SK-N-SH (cell line): ENCODE measurements at regions not wholly inside any gene's neighbourhood (a gene's known extent, or its start where the extent isn't known, plus 50 kb on each side); places are given as distances from the start of the nearest gene placed in this dataset.

Experiments
- CTCF ChIA-PET: fragments of 300-600, 350-600 bp; formaldehyde crosslinking; extraction: SDS; loops from one replicate; lab custom pipeline; 2021; lab: Yijun Ruan, JAX
- POLR2A ChIA-PET: fragments of 350-600 bp; sonication (Branson Sonifier 250); formaldehyde crosslinking; extraction: SDS; loops from one replicate; lab custom pipeline; 2020; ENCODE audit warnings: antibody characterized with exemption, inconsistent platforms; lab: Yijun Ruan, JAX
- DNase-seq: peaks from one replicate; pipeline ENCODE4 v3.0.0; 2012
- H2AFZ ChIP-seq: fragments of 200-600 bp; sonication (generic); 2 replicates; pipeline ENCODE4 v1.8.1; 2016; ENCODE audit warnings: antibody characterized with exemption, mild to moderate bottlenecking, low read depth
- H3F3A ChIP-seq: fragments of 200-600 bp; sonication (generic); replicated peaks from 2 replicates; pipeline ENCODE3; 2016; ENCODE audit warnings: antibody characterized with exemption, mild to moderate bottlenecking; ENCODE audit not compliant: insufficient read depth
- H3K27ac ChIP-seq, 2 experiments: fragments of 200-500 bp in 1 of 2; fragments of 200-600 bp in 1 of 2; sonication (Bioruptor generic) in 1 of 2; sonication (generic), shearing (Covaris generic) in 1 of 2; 2 replicates each; pipeline versions ENCODE4 v1.5.1 to v1.6.1; 2014 to 2016; ENCODE audit warnings: low read depth in 2 of 2, inconsistent platforms in 1 of 2, low read length in 1 of 2, mild to moderate bottlenecking in 1 of 2, mixed read lengths in 1 of 2
- H3K27me3 ChIP-seq: fragments of 200-600 bp; sonication (generic), shearing (Covaris generic); 2 replicates; pipeline ENCODE4 v1.6.1; 2016; ENCODE audit warnings: mixed run types; ENCODE audit not compliant: insufficient read depth
- H3K36me3 ChIP-seq, 2 experiments: fragments of 200-500 bp in 1 of 2; fragments of 200-600 bp in 1 of 2; sonication (Bioruptor generic) in 1 of 2; sonication (generic) in 1 of 2; replicated peaks in 1 of 2; 2 replicates each; pipeline versions ENCODE3 to v1.5.1; 2014 to 2016; ENCODE audit warnings: low read length in 1 of 2, mild to moderate bottlenecking in 1 of 2; ENCODE audit not compliant: insufficient read depth in 2 of 2, control insufficient read depth in 1 of 2
- H3K4me1 ChIP-seq, 2 experiments: fragments of 200-500 bp in 1 of 2; fragments of 200-600 bp in 1 of 2; sonication (Bioruptor generic) in 1 of 2; sonication (generic), shearing (Covaris generic) in 1 of 2; 2 replicates each; pipeline versions ENCODE4 v1.5.1 to v1.6.1; 2014 to 2016; ENCODE audit warnings: low read depth in 1 of 2, low read length in 1 of 2, mixed run types in 1 of 2; ENCODE audit not compliant: insufficient read depth in 2 of 2, control insufficient read depth in 1 of 2
- H3K4me2 ChIP-seq: fragments of 200-600 bp; sonication (generic), shearing (Covaris generic); 2 replicates; pipeline ENCODE4 v1.6.1; 2017; ENCODE audit warnings: mixed run types
- H3K4me3 ChIP-seq, 2 experiments: fragments of 200-500 bp in 1 of 2; fragments of 200-600 bp in 1 of 2; sonication (Bioruptor generic) in 1 of 2; sonication (generic), shearing (Covaris generic) in 1 of 2; 2 replicates each; pipeline versions ENCODE4 v1.5.1 to v1.8.1; 2014 to 2016; ENCODE audit warnings: low read depth in 2 of 2, inconsistent platforms in 1 of 2, low read length in 1 of 2, mild to moderate bottlenecking in 1 of 2, mixed read lengths in 1 of 2, moderate library complexity in 1 of 2
- H3K79me2 ChIP-seq: fragments of 200-600 bp; sonication (generic); 2 replicates; pipeline ENCODE4 v1.8.1; 2017; ENCODE audit warnings: mild to moderate bottlenecking; ENCODE audit not compliant: insufficient read depth
- H3K9ac ChIP-seq: fragments of 200-600 bp; sonication (generic); 2 replicates; pipeline ENCODE4 v1.6.1; 2017; ENCODE audit warnings: mixed run types
- H3K9me2 ChIP-seq: fragments of 200-600 bp; sonication (generic); 2 replicates; pipeline ENCODE4 v1.6.1; 2017; ENCODE audit warnings: mixed run types
- H3K9me3 ChIP-seq: fragments of 200-600 bp; sonication (generic); 2 replicates; pipeline ENCODE4 v1.6.1; 2017; ENCODE audit warnings: mixed run types, mild to moderate bottlenecking, moderate library complexity
- H4K20me1 ChIP-seq: fragments of 200-600 bp; sonication (generic); 2 replicates; pipeline ENCODE4 v1.6.1; 2017; ENCODE audit warnings: mild to moderate bottlenecking, mixed run types; ENCODE audit not compliant: insufficient read depth
- CTCF ChIP-seq: fragments of 200-600 bp; sonication (generic); IDR thresholded peaks from 2 replicates; pipeline ENCODE4 v1.6.1; 2017; ENCODE audit warnings: antibody characterized with exemption, mild to moderate bottlenecking, moderate library complexity
- EP300 ChIP-seq, 2 experiments: IDR thresholded peaks; 2 replicates each; pipeline versions ENCODE4 v1.4.0 to v1.6.1; 2012; ENCODE audit warnings: borderline replicate concordance in 1 of 2, low read depth in 1 of 2, low read length in 1 of 2
- EZH2phosphoT487 ChIP-seq: fragments of 200-600 bp; sonication (generic); IDR thresholded peaks from 2 replicates; pipeline ENCODE4 v1.6.1; 2017; ENCODE audit warnings: low read depth, mixed run types, mild to moderate bottlenecking, antibody characterized with exemption, moderate library complexity, borderline replicate concordance
- FOSL2 ChIP-seq: IDR thresholded peaks from 2 replicates; pipeline ENCODE4 v1.4.0; 2012; ENCODE audit warnings: low read depth, mild to moderate bottlenecking, moderate library complexity, borderline replicate concordance
- FOXJ3 ChIP-seq: sonication (generic); formaldehyde crosslinking; IDR thresholded peaks from 2 replicates; pipeline ENCODE4 v1.5.1; 2020; ENCODE audit warnings: mild to moderate bottlenecking, missing genetic modification reagents
- FOXM1 ChIP-seq: IDR thresholded peaks from 2 replicates; pipeline ENCODE4 v1.4.0; 2012; ENCODE audit warnings: low read depth, mild to moderate bottlenecking
- GABPA ChIP-seq: IDR thresholded peaks from 2 replicates; pipeline ENCODE4 v1.4.0; 2012; ENCODE audit warnings: low read depth, mild to moderate bottlenecking
- GATA2 ChIP-seq: sonication (generic); formaldehyde crosslinking; IDR thresholded peaks from 2 replicates; pipeline ENCODE4 v1.5.0; 2020; ENCODE audit warnings: mild to moderate bottlenecking, missing genetic modification reagents
- MEF2A ChIP-seq: IDR thresholded peaks from 2 replicates; pipeline ENCODE4 v1.4.0; 2012; ENCODE audit warnings: low read depth, borderline replicate concordance
- MXI1 ChIP-seq: IDR thresholded peaks from 2 replicates; pipeline ENCODE4 v1.6.1; 2012; ENCODE audit warnings: mild to moderate bottlenecking, low read depth, low read length, improper control_type of control experiment
- NFIC ChIP-seq: IDR thresholded peaks from 2 replicates; pipeline ENCODE4 v1.4.0; 2012; ENCODE audit warnings: borderline replicate concordance
- PBX3 ChIP-seq: IDR thresholded peaks from 2 replicates; pipeline ENCODE4; 2012
- REST ChIP-seq: IDR thresholded peaks from 2 replicates; pipeline ENCODE4 v1.6.1; 2012; ENCODE audit warnings: mild to moderate bottlenecking, low read depth, low read length, moderate library complexity
- RFX5 ChIP-seq: IDR thresholded peaks from 2 replicates; pipeline ENCODE4 v1.6.1; 2012; ENCODE audit warnings: mild to moderate bottlenecking, improper control_type of control experiment, low read length
- RXRA ChIP-seq: IDR thresholded peaks from 2 replicates; pipeline ENCODE4 v1.4.0; 2012; ENCODE audit warnings: low read depth, mild to moderate bottlenecking, borderline replicate concordance
- TCF12 ChIP-seq: IDR thresholded peaks from 2 replicates; pipeline ENCODE4 v1.4.0; 2012
- TEAD4 ChIP-seq: IDR thresholded peaks from 2 replicates; pipeline ENCODE4 v1.4.0; 2012; ENCODE audit warnings: mild to moderate bottlenecking, borderline replicate concordance; ENCODE audit not compliant: insufficient read depth
- USF1 ChIP-seq: IDR thresholded peaks from 2 replicates; pipeline ENCODE4 v1.4.0; 2012; ENCODE audit warnings: low read depth, borderline replicate concordance
- USF2 ChIP-seq: fragments of 150-350 bp; IDR thresholded peaks from 2 replicates; pipeline ENCODE4 v1.6.1; 2017; ENCODE audit warnings: antibody characterized with exemption, low read length, low read depth, borderline replicate concordance
- WGBS: methylation state at CpG from one replicate; pipeline ENCODE4 v1.1.6; 2017; ENCODE audit warnings: low lambda C conversion rate; 5-methylcytosine and 5-hydroxymethylcytosine counted together

GRCh38 chr2:7127156-7127555 is 209.9 kb downstream of the RNF144A start:
- POLR2A ChIA-PET = no interaction called here
- Histone ChIP-seq H3K27ac (no peak overlapping the region), H3F3A (no peaks in the 10 kb centered on the region), H2AFZ (no peak overlapping the region), H3K4me3 (no peak overlapping the region), H3K9me3 (no peaks in the 10 kb centered on the region), H4K20me1 (no peaks in the 10 kb centered on the region), H3K79me2 (no peaks in the 10 kb centered on the region), H3K36me3 (no peaks in the 10 kb centered on the region), H3K4me2 (no peak overlapping the region), H3K4me1 (no peaks in the 10 kb centered on the region), H3K9me2 (no peaks in the 10 kb centered on the region), H3K27me3 (no peaks in the 10 kb centered on the region), H3K9ac (no peak overlapping the region)
- WGBS = 60% methylated on average over 2 of the region's 2 CpGs
- CTCF ChIA-PET = interaction anchor here (0.6 to 2.6 kb wide), 4 partner anchors 9 to 44 kb away, joined by 3 to 11 read pairs (median 4); no protein-coding TSS in a partner anchor
- DNase-seq = no peak
- TF ChIP-seq USF1 = no peak
- no peak for TF ChIP-seq PBX3
- no peak for TF ChIP-seq EP300 (IDR thresholded peaks at IDR 0.05; ENCODE audit: borderline replicate concordance in 1 of 2, low read depth in 1 of 2, low read length in 1 of 2)
- TF ChIP-seq TEAD4 = no peak
- no peak for TF ChIP-seq GATA2
- TF ChIP-seq FOSL2 = no peak
- TF ChIP-seq FOXM1 = no peak
- TF ChIP-seq NFIC = no peak
- no peak for TF ChIP-seq USF2
- no peak for TF ChIP-seq MEF2A
- TF ChIP-seq EZH2phosphoT487 = no peak
- no peak for TF ChIP-seq TCF12
- TF ChIP-seq RXRA = no peak
- no peak for TF ChIP-seq RFX5
- no peak for TF ChIP-seq GABPA

- H3K9ac ChIP-seq = no peak overlapping the region
- H4K20me1 ChIP-seq = no peaks in the 10 kb centered on the region
- POLR2A ChIA-PET = no interaction called here
- H3K4me3 ChIP-seq = no peak overlapping the region
- CTCF ChIA-PET = interaction anchor here (1.2 to 2.6 kb wide), 3 partner anchors 10 to 31 kb away, joined by 3 to 11 read pairs (median 5); no protein-coding TSS in a partner anchor
- H3K36me3 ChIP-seq = no peaks in the 10 kb centered on the region
- no peaks in the 10 kb centered on the region for H3K9me2 ChIP-seq
- no peaks in the 10 kb centered on the region for H3K27me3 ChIP-seq
- DNase-seq = no peak
- H3K79me2 ChIP-seq = no peaks in the 10 kb centered on the region
- no peak overlapping the region for H2AFZ ChIP-seq
- no peaks in the 10 kb centered on the region for H3F3A ChIP-seq
- H3K9me3 ChIP-seq = no peaks in the 10 kb centered on the region
- peaks cover 0 to 2% of the 10 kb centered on the region in 2 experiments; a peak in 1 of 4 replicates for H3K4me1 ChIP-seq
- H3K4me2 ChIP-seq = no peak overlapping the region
- H3K27ac ChIP-seq = no peak overlapping the region
- TF ChIP-seq REST (no peak), FOSL2 (no peak), MXI1 (no peak), CTCF (no peak), FOXJ3 (CRISPR knock-in tag) (no peak), MEF2A (no peak), FOXM1 (no peak), RFX5 (no peak), USF1 (no peak)
These were observed 210.5 kb downstream of the RNF144A start for GRCh38 chr2:7127687-7128086.
